A549 (cell line): ENCODE measurements at regions not wholly inside any gene's neighbourhood (a gene's known extent, or its start where the extent isn't known, plus 50 kb on each side); places are given as distances from the start of the nearest gene placed in this dataset.
A peak's percentile ranks its signal among the peaks of the same experiment; 100 is the strongest.

Experiments used
- ATAC-seq, 2 experiments: fragments of 200-7000 bp in 1 of 2; fragments of >200 bp in 1 of 2; cut with Nextera tagmentation in 1 of 2; cut with Tn5 transposase in 1 of 2; 3 replicates each; pipeline versions ENCODE4 v1.8.0 to v1.9.1; 2018 to 2020; ENCODE audit warnings: mild to moderate bottlenecking in 1 of 2, moderate library complexity in 1 of 2
- CTCF ChIA-PET: fragments of 300-600 bp; sonication (Branson Sonifier 250); formaldehyde crosslinking; extraction: SDS; loops from one replicate; lab custom pipeline; 2021; ENCODE audit warnings: antibody characterized with exemption, inconsistent platforms; lab: Yijun Ruan, JAX
- POLR2A ChIA-PET: fragments of 350-600 bp; formaldehyde crosslinking; extraction: SDS; loops from one replicate; lab custom pipeline; 2021; ENCODE audit warnings: antibody characterized with exemption, inconsistent platforms; lab: Yijun Ruan, JAX
- DNase-seq, 2 experiments: peaks; one replicate each; pipeline versions ENCODE4 v3.0.0 to v3.0.0-alpha.2; 2011 to 2016; ENCODE audit warnings: low read depth in 1 of 2, low spot score in 1 of 2
- FAIRE-seq: peaks from 2 replicates; lab custom pipeline; 2011; peaks lifted over from hg19 to GRCh38; lab: Jason Lieb, UNC
- H3K27ac ChIP-seq, 2 experiments: fragments of >200 bp; sonication (Bioruptor Twin); formaldehyde crosslinking; 3 replicates each; pipeline ENCODE4 v1.5.1; 2016 to 2017
- H3K4me1 ChIP-seq: fragments of >200 bp; sonication (Bioruptor Twin); formaldehyde crosslinking; 3 replicates; pipeline ENCODE4 v1.6.1; 2016
- H3K4me2 ChIP-seq: fragments of >200 bp; sonication (Bioruptor Twin); formaldehyde crosslinking; 3 replicates; pipeline ENCODE4 v1.6.1; 2016
- H3K4me3 ChIP-seq: fragments of >200 bp; sonication (Bioruptor Twin); formaldehyde crosslinking; 3 replicates; pipeline ENCODE4 v1.5.1; 2016
- H3K9me3 ChIP-seq: fragments of >200 bp; sonication (Bioruptor Twin); formaldehyde crosslinking; 3 replicates; pipeline ENCODE4 v1.6.1; 2016
- CEBPB ChIP-seq, 2 experiments: fragments of >200 bp in 1 of 2; sonication (Bioruptor Twin) in 1 of 2; formaldehyde crosslinking in 1 of 2; IDR thresholded peaks; 2 replicates each; pipeline ENCODE4 v1.6.1; 2012 to 2016
- FOSL2 ChIP-seq, 2 experiments: fragments of 450-650 bp in 1 of 2; fragments of >200 bp in 1 of 2; sonication (Bioruptor Twin) in 1 of 2; formaldehyde crosslinking; IDR thresholded peaks; 2 replicates each; pipeline versions ENCODE4 v1.5.0 to v1.6.1; 2016 to 2020; ENCODE audit warnings: mild to moderate bottlenecking in 1 of 2, moderate library complexity in 1 of 2
- FOXS1 ChIP-seq: fragments of 250-450 bp; sonication (Bioruptor Pico); IDR thresholded peaks from 2 replicates; pipeline ENCODE4 v1.5.0; 2020; ENCODE audit warnings: mild to moderate bottlenecking, moderate library complexity
- GATA3 ChIP-seq: IDR thresholded peaks from 2 replicates; pipeline ENCODE4 v1.6.1; 2012; ENCODE audit warnings: borderline replicate concordance
- HOXB13 ChIP-seq: fragments of 250-450 bp; sonication (Bioruptor Pico); IDR thresholded peaks from 2 replicates; pipeline ENCODE4 v1.5.0; 2020; ENCODE audit warnings: low read depth, mild to moderate bottlenecking, moderate library complexity
- HOXB5 ChIP-seq: fragments of 250-450 bp; sonication (Bioruptor Pico); IDR thresholded peaks from 2 replicates; pipeline ENCODE4 v1.5.0; 2020; ENCODE audit warnings: mild to moderate bottlenecking, moderate library complexity
- JUN ChIP-seq, 2 experiments: fragments of >200 bp; sonication (Bioruptor Twin); formaldehyde crosslinking; IDR thresholded peaks; 2 replicates in 1 of 2; 3 replicates in 1 of 2; pipeline ENCODE4 v1.6.1; 2016 to 2017
- JUNB ChIP-seq: fragments of >200 bp; sonication (Bioruptor Twin); formaldehyde crosslinking; IDR thresholded peaks from 2 replicates; pipeline ENCODE4 v1.6.1; 2016
- MAFK ChIP-seq: fragments of 450-650 bp; IDR thresholded peaks from 2 replicates; pipeline ENCODE4 v1.6.1; 2014; ENCODE audit not compliant: partially characterized antibody
- NPAS2 ChIP-seq: fragments of 250-450 bp; sonication (Bioruptor Pico); IDR thresholded peaks from 2 replicates; pipeline ENCODE4 v1.8.0; 2022; ENCODE audit warnings: mild to moderate bottlenecking, moderate library complexity, borderline replicate concordance
- RAD21 ChIP-seq, 2 experiments: fragments of >200 bp in 1 of 2; sonication (Bioruptor Twin) in 1 of 2; formaldehyde crosslinking in 1 of 2; IDR thresholded peaks in 1 of 2; conservative IDR thresholded peaks in 1 of 2; 2 replicates in 1 of 2; 3 replicates in 1 of 2; pipeline ENCODE4 v1.6.1; 2012 to 2018; ENCODE audit warnings: inconsistent platforms in 1 of 2
- RARB ChIP-seq: fragments of 250-450 bp; sonication (Bioruptor Pico); IDR thresholded peaks from 2 replicates; pipeline ENCODE4 v1.8.0; 2021; ENCODE audit warnings: mild to moderate bottlenecking, moderate library complexity
- RFX5 ChIP-seq: fragments of 450-650 bp; IDR thresholded peaks from 2 replicates; pipeline ENCODE4 v1.7.1; 2014; ENCODE audit warnings: antibody characterized with exemption, mild to moderate bottlenecking, moderate library complexity
- RNF2 ChIP-seq: fragments of 200-600 bp; sonication (generic); IDR thresholded peaks from 2 replicates; pipeline ENCODE4 v1.6.1; 2016; ENCODE audit warnings: low read depth, mild to moderate bottlenecking, antibody characterized with exemption, moderate library complexity, borderline replicate concordance
- SMC3 ChIP-seq: fragments of >200 bp; sonication (Bioruptor Twin); formaldehyde crosslinking; IDR thresholded peaks from 3 replicates; pipeline ENCODE4 v1.6.1; 2018; ENCODE audit warnings: inconsistent platforms
- SREBF2 ChIP-seq: fragments of 450-650 bp; IDR thresholded peaks from 2 replicates; pipeline ENCODE4 v1.6.1; 2014; ENCODE audit warnings: mild to moderate bottlenecking, moderate library complexity
- TFCP2L1 ChIP-seq: fragments of 250-450 bp; sonication (Bioruptor Pico); IDR thresholded peaks from 2 replicates; pipeline ENCODE4 v1.5.0; 2021; ENCODE audit warnings: mild to moderate bottlenecking
- WGBS: methylation state at CpG from one replicate; pipeline ENCODE4 v1.1.6; 2017; ENCODE audit errors: missing lambda C conversion rate; 5-methylcytosine and 5-hydroxymethylcytosine counted together
- TF ChIP-seq, protein P1 (sequence below): fragments of >200 bp; sonication (Bioruptor Twin); formaldehyde crosslinking; IDR thresholded peaks from 3 replicates; pipeline ENCODE4 v1.5.1; 2016
- TF ChIP-seq, protein P2 (sequence below): fragments of 150-350 bp; IDR thresholded peaks from 2 replicates; pipeline ENCODE4 v1.6.1; 2014; ENCODE audit warnings: low read depth, mild to moderate bottlenecking, low read length
- TF ChIP-seq, protein P3 (sequence below): fragments of 200-600 bp; sonication (generic); IDR thresholded peaks from 2 replicates; pipeline ENCODE4 v1.6.1; 2016; ENCODE audit warnings: antibody characterized with exemption, mild to moderate bottlenecking, moderate library complexity
- TF ChIP-seq, protein P4 (sequence below): fragments of >200 bp; sonication (Bioruptor Twin); formaldehyde crosslinking; IDR thresholded peaks from 3 replicates; pipeline ENCODE4 v1.6.1; 2016
- TF ChIP-seq, protein P5 (sequence below): fragments of 450-650 bp; IDR thresholded peaks from 2 replicates; pipeline ENCODE4 v1.6.1; 2014; ENCODE audit warnings: antibody characterized with exemption
- TF ChIP-seq, protein P6 (sequence below): fragments of 250-450 bp; sonication (Bioruptor Pico); IDR thresholded peaks from 2 replicates; pipeline ENCODE4 v1.5.0; 2020; ENCODE audit warnings: low read depth, mild to moderate bottlenecking, moderate library complexity

DNA sequence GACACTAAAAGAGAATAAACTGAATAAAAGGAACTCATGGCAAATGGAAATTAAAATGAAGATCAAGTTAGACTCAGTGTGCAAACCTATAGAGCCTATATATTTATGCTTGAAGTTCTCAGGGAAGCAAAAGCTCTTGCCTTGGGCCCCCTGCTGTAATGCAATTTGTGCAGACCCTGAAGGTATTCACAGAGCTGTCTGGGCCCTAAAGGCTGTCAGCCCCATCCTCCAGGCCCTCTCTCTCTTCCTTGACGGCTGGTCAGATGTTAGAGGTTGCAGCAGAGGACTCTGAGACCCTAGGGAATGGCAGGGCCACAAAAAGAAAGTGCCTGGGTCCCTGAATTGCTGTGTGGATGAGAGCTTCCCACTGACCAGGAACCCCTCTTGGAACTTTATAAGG lies 283.9 kb upstream of the TUT7 start:
- no peak overlapping the region for H3K27ac ChIP-seq
- CTCF ChIA-PET, result interaction anchor here (0.8 to 1.5 kb wide), 5 partner anchors 11 to 687 kb away, joined by 3 to 6 read pairs (median 3); no protein-coding TSS in a partner anchor
- 54% methylated on average over 1 of the region's 1 CpG for WGBS

DNA sequence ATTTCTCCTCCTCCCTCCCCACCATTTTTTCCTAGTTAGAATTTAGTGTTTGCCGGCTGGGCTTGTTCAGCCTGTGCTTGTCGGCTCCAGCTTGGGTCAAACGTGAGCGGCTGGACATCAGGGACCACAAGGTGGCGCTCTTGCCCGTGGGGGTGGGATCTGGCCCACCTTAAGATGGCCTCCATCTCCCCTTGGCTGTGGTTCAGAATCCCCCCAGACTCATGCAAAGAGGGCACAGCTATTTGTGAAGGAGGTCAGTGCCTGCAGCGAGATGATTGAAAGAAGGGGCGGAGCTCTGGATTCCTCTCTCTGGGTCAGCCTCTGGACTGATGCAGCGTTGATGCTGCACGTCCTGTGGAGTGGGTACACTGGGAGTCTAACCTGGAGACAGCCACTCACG lies 283.3 kb upstream of the TUT7 start:
- H3K27ac ChIP-seq, result no peak overlapping the region
- CTCF ChIA-PET, result interaction anchor here (0.6 to 1.5 kb wide), 5 partner anchors 11 to 1711 kb away, joined by 3 to 6 read pairs (median 3); no protein-coding TSS in a partner anchor
- H3K9me3 ChIP-seq, result no peaks in the 10 kb centered on the region
- H3K4me3 ChIP-seq, result no peak overlapping the region
- TF ChIP-seq SMC3, result peak; percentile 12; the same call in 1 of the 3 replicates
- TF ChIP-seq HOXB5 (CRISPR knock-in tag), result no peak
- peak in 1 of 2 experiments; percentile 27; a peak in 2 of 5 replicates for TF ChIP-seq RAD21 (conservative IDR thresholded peaks at IDR 0.05 in 1 of 2, IDR thresholded peaks at IDR 0.05 in 1 of 2)
- TF ChIP-seq, protein P1, sequence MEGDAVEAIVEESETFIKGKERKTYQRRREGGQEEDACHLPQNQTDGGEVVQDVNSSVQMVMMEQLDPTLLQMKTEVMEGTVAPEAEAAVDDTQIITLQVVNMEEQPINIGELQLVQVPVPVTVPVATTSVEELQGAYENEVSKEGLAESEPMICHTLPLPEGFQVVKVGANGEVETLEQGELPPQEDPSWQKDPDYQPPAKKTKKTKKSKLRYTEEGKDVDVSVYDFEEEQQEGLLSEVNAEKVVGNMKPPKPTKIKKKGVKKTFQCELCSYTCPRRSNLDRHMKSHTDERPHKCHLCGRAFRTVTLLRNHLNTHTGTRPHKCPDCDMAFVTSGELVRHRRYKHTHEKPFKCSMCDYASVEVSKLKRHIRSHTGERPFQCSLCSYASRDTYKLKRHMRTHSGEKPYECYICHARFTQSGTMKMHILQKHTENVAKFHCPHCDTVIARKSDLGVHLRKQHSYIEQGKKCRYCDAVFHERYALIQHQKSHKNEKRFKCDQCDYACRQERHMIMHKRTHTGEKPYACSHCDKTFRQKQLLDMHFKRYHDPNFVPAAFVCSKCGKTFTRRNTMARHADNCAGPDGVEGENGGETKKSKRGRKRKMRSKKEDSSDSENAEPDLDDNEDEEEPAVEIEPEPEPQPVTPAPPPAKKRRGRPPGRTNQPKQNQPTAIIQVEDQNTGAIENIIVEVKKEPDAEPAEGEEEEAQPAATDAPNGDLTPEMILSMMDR, result peak; percentile 26; the same call in 2 of the 3 replicates
- no peak for TF ChIP-seq FOXS1 (CRISPR knock-in tag)
- TF ChIP-seq, all 56 proteins: peak for 3
- ATAC-seq (peak; percentile 41 to 71; a peak in 4 of 6 replicates), DNase-seq (peak in 1 of 2 experiments; percentile 20), FAIRE-seq (no peak)
- Histone ChIP-seq H3K4me2 (no peak overlapping the region), H3K4me1 (no peaks in the 10 kb centered on the region)
- 19% methylated on average over 10 of the region's 11 CpGs for WGBS
- POLR2A ChIA-PET, result no interaction called here

More for the DNA sequence above, 283.9 kb upstream of the TUT7 start:
- H3K4me2 ChIP-seq, result no peak overlapping the region
- FAIRE-seq (no peak), DNase-seq (no peak)
- POLR2A ChIA-PET, result no interaction called here
- H3K4me1 ChIP-seq, result no peaks in the 10 kb centered on the region
- no peak for TF ChIP-seq JUN (IDR thresholded peaks at IDR 0.05)
- TF ChIP-seq, protein P2, sequence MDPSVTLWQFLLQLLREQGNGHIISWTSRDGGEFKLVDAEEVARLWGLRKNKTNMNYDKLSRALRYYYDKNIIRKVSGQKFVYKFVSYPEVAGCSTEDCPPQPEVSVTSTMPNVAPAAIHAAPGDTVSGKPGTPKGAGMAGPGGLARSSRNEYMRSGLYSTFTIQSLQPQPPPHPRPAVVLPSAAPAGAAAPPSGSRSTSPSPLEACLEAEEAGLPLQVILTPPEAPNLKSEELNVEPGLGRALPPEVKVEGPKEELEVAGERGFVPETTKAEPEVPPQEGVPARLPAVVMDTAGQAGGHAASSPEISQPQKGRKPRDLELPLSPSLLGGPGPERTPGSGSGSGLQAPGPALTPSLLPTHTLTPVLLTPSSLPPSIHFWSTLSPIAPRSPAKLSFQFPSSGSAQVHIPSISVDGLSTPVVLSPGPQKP, result no peak
- TF ChIP-seq RFX5, result no peak
- TF ChIP-seq, protein P3, sequence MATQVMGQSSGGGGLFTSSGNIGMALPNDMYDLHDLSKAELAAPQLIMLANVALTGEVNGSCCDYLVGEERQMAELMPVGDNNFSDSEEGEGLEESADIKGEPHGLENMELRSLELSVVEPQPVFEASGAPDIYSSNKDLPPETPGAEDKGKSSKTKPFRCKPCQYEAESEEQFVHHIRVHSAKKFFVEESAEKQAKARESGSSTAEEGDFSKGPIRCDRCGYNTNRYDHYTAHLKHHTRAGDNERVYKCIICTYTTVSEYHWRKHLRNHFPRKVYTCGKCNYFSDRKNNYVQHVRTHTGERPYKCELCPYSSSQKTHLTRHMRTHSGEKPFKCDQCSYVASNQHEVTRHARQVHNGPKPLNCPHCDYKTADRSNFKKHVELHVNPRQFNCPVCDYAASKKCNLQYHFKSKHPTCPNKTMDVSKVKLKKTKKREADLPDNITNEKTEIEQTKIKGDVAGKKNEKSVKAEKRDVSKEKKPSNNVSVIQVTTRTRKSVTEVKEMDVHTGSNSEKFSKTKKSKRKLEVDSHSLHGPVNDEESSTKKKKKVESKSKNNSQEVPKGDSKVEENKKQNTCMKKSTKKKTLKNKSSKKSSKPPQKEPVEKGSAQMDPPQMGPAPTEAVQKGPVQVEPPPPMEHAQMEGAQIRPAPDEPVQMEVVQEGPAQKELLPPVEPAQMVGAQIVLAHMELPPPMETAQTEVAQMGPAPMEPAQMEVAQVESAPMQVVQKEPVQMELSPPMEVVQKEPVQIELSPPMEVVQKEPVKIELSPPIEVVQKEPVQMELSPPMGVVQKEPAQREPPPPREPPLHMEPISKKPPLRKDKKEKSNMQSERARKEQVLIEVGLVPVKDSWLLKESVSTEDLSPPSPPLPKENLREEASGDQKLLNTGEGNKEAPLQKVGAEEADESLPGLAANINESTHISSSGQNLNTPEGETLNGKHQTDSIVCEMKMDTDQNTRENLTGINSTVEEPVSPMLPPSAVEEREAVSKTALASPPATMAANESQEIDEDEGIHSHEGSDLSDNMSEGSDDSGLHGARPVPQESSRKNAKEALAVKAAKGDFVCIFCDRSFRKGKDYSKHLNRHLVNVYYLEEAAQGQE, result no peak
- TF ChIP-seq, protein P4, sequence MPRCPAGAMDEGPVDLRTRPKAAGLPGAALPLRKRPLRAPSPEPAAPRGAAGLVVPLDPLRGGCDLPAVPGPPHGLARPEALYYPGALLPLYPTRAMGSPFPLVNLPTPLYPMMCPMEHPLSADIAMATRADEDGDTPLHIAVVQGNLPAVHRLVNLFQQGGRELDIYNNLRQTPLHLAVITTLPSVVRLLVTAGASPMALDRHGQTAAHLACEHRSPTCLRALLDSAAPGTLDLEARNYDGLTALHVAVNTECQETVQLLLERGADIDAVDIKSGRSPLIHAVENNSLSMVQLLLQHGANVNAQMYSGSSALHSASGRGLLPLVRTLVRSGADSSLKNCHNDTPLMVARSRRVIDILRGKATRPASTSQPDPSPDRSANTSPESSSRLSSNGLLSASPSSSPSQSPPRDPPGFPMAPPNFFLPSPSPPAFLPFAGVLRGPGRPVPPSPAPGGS, result no peak
- TF ChIP-seq, all 56 proteins: peak for 0
- Histone ChIP-seq H3K4me3 (no peak overlapping the region), H3K9me3 (no peaks in the 10 kb centered on the region)
- no peak for ATAC-seq

DNA sequence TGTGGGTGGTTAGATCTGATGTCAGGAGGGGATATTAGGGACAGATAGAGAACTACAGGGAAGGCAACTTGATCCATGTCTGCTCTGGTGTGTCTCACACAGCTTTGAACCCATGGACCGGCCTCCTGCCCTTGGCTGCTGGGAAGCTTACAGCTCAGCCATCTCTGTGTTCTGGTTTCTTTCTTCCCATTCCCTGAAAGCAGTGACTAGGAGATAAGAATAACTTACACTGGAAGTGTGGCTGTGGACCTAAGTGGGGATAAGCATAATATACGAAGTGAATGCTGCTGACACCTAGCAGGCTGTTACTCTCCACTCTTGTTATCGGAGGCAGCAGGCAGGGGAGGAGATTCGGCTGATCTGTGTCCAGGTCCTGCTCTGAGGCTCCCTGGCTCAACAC lies 282.3 kb upstream of the TUT7 start:
- Histone ChIP-seq H3K4me2 (no peak overlapping the region), H3K27ac (no peak overlapping the region), H3K4me3 (no peak overlapping the region), H3K4me1 (no peaks in the 10 kb centered on the region), H3K9me3 (no peaks in the 10 kb centered on the region)
- POLR2A ChIA-PET, result no interaction called here
- 2% methylated on average over 4 of the region's 4 CpGs for WGBS
- DNase-seq, result no peak
- no peak for FAIRE-seq
- CTCF ChIA-PET, result interaction anchor here (1.3 kb wide), 1 partner anchor 12 kb away, joined by 3 read pairs; no protein-coding TSS in a partner anchor
- ATAC-seq, result no peak
- TF ChIP-seq MAFK, result no peak
- TF ChIP-seq CEBPB (IDR thresholded peaks at IDR 0.05), result no peak
- no peak for TF ChIP-seq RARB (CRISPR knock-in tag)
- no peak for TF ChIP-seq RFX5
- TF ChIP-seq TFCP2L1 (CRISPR knock-in tag), result no peak
- no peak for TF ChIP-seq FOSL2 (IDR thresholded peaks at IDR 0.05)
- TF ChIP-seq FOSL2 (CRISPR knock-in tag; IDR thresholded peaks at IDR 0.05), result no peak
- no peak for TF ChIP-seq HOXB13 (CRISPR knock-in tag)
- TF ChIP-seq NPAS2 (CRISPR knock-in tag), result no peak
- no peak for TF ChIP-seq SREBF2
- TF ChIP-seq, protein P5, sequence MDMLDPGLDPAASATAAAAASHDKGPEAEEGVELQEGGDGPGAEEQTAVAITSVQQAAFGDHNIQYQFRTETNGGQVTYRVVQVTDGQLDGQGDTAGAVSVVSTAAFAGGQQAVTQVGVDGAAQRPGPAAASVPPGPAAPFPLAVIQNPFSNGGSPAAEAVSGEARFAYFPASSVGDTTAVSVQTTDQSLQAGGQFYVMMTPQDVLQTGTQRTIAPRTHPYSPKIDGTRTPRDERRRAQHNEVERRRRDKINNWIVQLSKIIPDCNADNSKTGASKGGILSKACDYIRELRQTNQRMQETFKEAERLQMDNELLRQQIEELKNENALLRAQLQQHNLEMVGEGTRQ, result no peak
- TF ChIP-seq, protein P6, sequence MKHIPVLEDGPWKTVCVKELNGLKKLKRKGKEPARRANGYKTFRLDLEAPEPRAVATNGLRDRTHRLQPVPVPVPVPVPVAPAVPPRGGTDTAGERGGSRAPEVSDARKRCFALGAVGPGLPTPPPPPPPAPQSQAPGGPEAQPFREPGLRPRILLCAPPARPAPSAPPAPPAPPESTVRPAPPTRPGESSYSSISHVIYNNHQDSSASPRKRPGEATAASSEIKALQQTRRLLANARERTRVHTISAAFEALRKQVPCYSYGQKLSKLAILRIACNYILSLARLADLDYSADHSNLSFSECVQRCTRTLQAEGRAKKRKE (CRISPR knock-in tag), result no peak
- no peak for TF ChIP-seq RNF2
- TF ChIP-seq JUNB, result no peak
- TF ChIP-seq GATA3, result no peak
